HEK293 (cell line): ENCODE measurements at regions not wholly inside any gene's neighbourhood (a gene's known extent, or its start where the extent isn't known, plus 50 kb on each side); places are given as distances from the start of the nearest gene placed in this dataset.

Experiments used
- CTCF ChIP-seq: fragments of 450-650 bp; formaldehyde crosslinking; IDR thresholded peaks from 2 replicates; pipeline ENCODE4 v1.5.1; 2016; ENCODE audit warnings: missing biosample characterization, missing genetic modification characterization
- MZF1 ChIP-seq: fragments of 450-650 bp; formaldehyde crosslinking; IDR thresholded peaks from 2 replicates; pipeline ENCODE4 v1.5.1; 2017; ENCODE audit warnings: missing biosample characterization, missing genetic modification characterization, borderline replicate concordance
- YY1 ChIP-seq: fragments of 450-650 bp; formaldehyde crosslinking; IDR thresholded peaks from 2 replicates; pipeline ENCODE4 v1.5.1; 2018; ENCODE audit warnings: missing biosample characterization, missing genetic modification characterization

- TF ChIP-seq CTCF (tag by site-specific recombination): no peak
- no peak for TF ChIP-seq MZF1 (tag by site-specific recombination)
- TF ChIP-seq YY1: no peak
These were observed 1469.0 kb downstream of the PCDH7 start for GRCh38 chr4:32189130-32189529.
